ENCODE measurements at regions not wholly inside any gene's neighbourhood (a gene's known extent, or its start where the extent isn't known, plus 50 kb on each side); places are given as distances from the start of the nearest gene placed in this dataset.

DNA sequence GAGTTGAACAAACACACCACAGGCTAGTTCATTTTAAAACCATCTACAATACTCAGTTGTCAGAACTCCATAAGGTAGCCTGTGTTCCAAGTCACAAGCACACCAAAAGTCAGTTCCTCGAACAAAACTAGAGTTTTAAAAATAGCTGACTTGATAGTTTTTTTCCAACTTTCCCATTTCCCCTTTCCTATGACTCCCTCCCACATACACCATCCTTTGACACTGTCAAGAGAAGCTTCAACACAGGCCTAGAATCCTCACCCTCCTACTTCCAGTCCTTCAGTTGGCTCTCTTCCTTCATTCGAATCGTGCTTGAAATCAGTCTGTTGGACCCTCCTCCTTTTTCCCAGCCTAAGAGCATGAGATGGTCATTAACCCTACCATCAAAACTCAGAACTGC is 105.7 kb upstream of the AKIP1 start:
- TF ChIP-seq MAX (IDR thresholded peaks at IDR 0.05; ENCODE audit: low read depth), result no peak
- no peak for TF ChIP-seq SIN3A (IDR thresholded peaks at IDR 0.05; ENCODE audit: borderline replicate concordance, low read depth, low read length)
- TF ChIP-seq, protein P1, sequence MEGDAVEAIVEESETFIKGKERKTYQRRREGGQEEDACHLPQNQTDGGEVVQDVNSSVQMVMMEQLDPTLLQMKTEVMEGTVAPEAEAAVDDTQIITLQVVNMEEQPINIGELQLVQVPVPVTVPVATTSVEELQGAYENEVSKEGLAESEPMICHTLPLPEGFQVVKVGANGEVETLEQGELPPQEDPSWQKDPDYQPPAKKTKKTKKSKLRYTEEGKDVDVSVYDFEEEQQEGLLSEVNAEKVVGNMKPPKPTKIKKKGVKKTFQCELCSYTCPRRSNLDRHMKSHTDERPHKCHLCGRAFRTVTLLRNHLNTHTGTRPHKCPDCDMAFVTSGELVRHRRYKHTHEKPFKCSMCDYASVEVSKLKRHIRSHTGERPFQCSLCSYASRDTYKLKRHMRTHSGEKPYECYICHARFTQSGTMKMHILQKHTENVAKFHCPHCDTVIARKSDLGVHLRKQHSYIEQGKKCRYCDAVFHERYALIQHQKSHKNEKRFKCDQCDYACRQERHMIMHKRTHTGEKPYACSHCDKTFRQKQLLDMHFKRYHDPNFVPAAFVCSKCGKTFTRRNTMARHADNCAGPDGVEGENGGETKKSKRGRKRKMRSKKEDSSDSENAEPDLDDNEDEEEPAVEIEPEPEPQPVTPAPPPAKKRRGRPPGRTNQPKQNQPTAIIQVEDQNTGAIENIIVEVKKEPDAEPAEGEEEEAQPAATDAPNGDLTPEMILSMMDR (IDR thresholded peaks at IDR 0.05), result no peak
- no peak for TF ChIP-seq POLR2AphosphoS5 (IDR thresholded peaks at IDR 0.05; ENCODE audit: low read depth, low read length)
- TF ChIP-seq REST (IDR thresholded peaks at IDR 0.05; ENCODE audit: low read depth, low read length), result no peak
- TF ChIP-seq, protein P2, sequence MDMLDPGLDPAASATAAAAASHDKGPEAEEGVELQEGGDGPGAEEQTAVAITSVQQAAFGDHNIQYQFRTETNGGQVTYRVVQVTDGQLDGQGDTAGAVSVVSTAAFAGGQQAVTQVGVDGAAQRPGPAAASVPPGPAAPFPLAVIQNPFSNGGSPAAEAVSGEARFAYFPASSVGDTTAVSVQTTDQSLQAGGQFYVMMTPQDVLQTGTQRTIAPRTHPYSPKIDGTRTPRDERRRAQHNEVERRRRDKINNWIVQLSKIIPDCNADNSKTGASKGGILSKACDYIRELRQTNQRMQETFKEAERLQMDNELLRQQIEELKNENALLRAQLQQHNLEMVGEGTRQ (IDR thresholded peaks at IDR 0.05; ENCODE audit: borderline replicate concordance, low read depth, low read length), result no peak
- TF ChIP-seq USF1 (IDR thresholded peaks at IDR 0.05; ENCODE audit: borderline replicate concordance, low read depth), result no peak
- no peak for TF ChIP-seq MEF2A (IDR thresholded peaks at IDR 0.05; ENCODE audit: borderline replicate concordance, low read depth)
- no peak for TF ChIP-seq TEAD4 (IDR thresholded peaks at IDR 0.05; ENCODE audit: borderline replicate concordance, insufficient read depth)
- TF ChIP-seq TCF12 (IDR thresholded peaks at IDR 0.05), result no peak
